Gastroesophageal sphincter (tissue), 4 donors: ENCODE measurements at regions not wholly inside any gene's neighbourhood (a gene's known extent, or its start where the extent isn't known, plus 50 kb on each side); places are given as distances from the start of the nearest gene placed in this dataset.

Source experiments
- ATAC-seq: fragments of 150-250 bp; one replicate; pipeline ENCODE4 v1.9.1; 2016; ENCODE audit warnings: mild to moderate bottlenecking, moderate library complexity
- H3K27ac ChIP-seq, 4 donors: fragments of 200-600 bp; sonication (generic) in 3 of 4; 1 replicate in 3 of 4; 2 replicates in 1 of 4; pipeline ENCODE4 v1.5.1; 2016 to 2019
- H3K27me3 ChIP-seq: fragments of 200-600 bp; sonication (generic); one replicate; pipeline ENCODE4 v1.5.1; 2019
- H3K36me3 ChIP-seq, 2 donors: fragments of 200-600 bp; sonication (generic); one replicate each; pipeline ENCODE4 v1.5.1; 2019; ENCODE audit warnings: control low read depth in 1 of 2
- H3K4me1 ChIP-seq, 3 donors: fragments of 200-600 bp; sonication (generic); 1 replicate in 2 of 3; 2 replicates in 1 of 3; pipeline ENCODE4 v1.5.1; 2016 to 2019; ENCODE audit warnings: control low read depth in 2 of 3
- H3K4me3 ChIP-seq, 2 donors: fragments of 200-600 bp; sonication (generic); one replicate each; pipeline ENCODE4 v1.5.1; 2019; ENCODE audit warnings: mild to moderate bottlenecking in 1 of 2, moderate library complexity in 1 of 2
- H3K9me3 ChIP-seq, 3 donors: fragments of 200-600 bp; sonication (generic); one replicate each; pipeline ENCODE4 v1.5.1; 2017 to 2019; ENCODE audit warnings: control low read depth in 2 of 3
- CTCF ChIP-seq, 4 experiments: fragments of 200-600 bp in 2 of 4; fragments of 450-650 bp in 2 of 4; sonication (generic) in 1 of 4; IDR thresholded peaks; one replicate each; pipeline ENCODE4 v1.5.1; 2017 to 2019; ENCODE audit warnings: antibody characterized with exemption in 4 of 4, mild to moderate bottlenecking in 2 of 4, moderate library complexity in 2 of 4
- EP300 ChIP-seq: sonication (generic); formaldehyde crosslinking; IDR thresholded peaks from one replicate; pipeline ENCODE4 v1.6.1; 2017; ENCODE audit warnings: antibody characterized with exemption, mild to moderate bottlenecking
- POLR2A ChIP-seq, 2 donors: fragments of 450-650 bp; IDR thresholded peaks; one replicate each; pipeline ENCODE4 v1.6.1; 2017; ENCODE audit warnings: antibody characterized with exemption in 2 of 2, mild to moderate bottlenecking in 2 of 2, moderate library complexity in 1 of 2
- POLR2AphosphoS5 ChIP-seq: sonication (generic); formaldehyde crosslinking; IDR thresholded peaks from one replicate; pipeline ENCODE4 v1.6.1; 2017; ENCODE audit warnings: antibody characterized with exemption
- WGBS, 2 donors: methylation state at CpG; one replicate each; pipeline ENCODE4 v1.1.5; 2018; ENCODE audit warnings: low coverage in 1 of 2; 5-methylcytosine and 5-hydroxymethylcytosine counted together

GRCh38 chr18:78816916-78817315 is 162.7 kb upstream of the SALL3 start:
- no peaks in the 10 kb centered on the region for H3K36me3 ChIP-seq
- TF ChIP-seq POLR2AphosphoS5 (no peak), POLR2A (IDR thresholded peaks at IDR 0.05) (no peak), CTCF (IDR thresholded peaks at IDR 0.05) (no peak), EP300 (no peak)
- no peak for ATAC-seq

DNA sequence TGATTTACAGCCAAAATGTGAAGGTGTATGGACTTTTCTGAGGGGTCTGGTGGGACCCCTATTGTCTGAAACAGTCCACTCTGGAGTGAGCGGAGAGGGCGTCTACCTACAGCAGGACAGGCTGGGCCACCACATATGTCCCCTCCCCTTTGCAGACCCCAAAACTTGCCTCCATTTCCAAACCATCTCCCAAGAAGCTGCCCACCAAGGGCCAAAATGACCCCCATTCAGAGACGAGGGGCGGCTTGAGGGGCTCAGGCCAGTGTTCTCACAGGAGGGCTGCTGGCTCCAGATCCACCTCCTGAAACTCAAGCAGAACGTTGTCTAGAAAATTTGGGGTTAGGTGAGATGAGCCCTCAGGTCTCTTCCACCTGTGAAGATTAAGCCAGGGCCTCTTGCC is 161.1 kb upstream of the SALL3 start:
- peaks cover 93% of the 10 kb centered on the region for H3K27me3 ChIP-seq
- no peak overlapping the region for H3K27ac ChIP-seq
- H3K9me3 ChIP-seq, result no peaks in the 10 kb centered on the region
- no peak for ATAC-seq
- H3K4me1 ChIP-seq, result no peaks in the 10 kb centered on the region
- TF ChIP-seq EP300 (no peak), CTCF (IDR thresholded peaks at IDR 0.05) (no peak), POLR2AphosphoS5 (no peak), POLR2A (IDR thresholded peaks at IDR 0.05) (no peak)
- no CpG with 5 or more reads among the region's 5 CpGs for WGBS, 2 donors
- H3K4me3 ChIP-seq, result no peak overlapping the region
- no peaks in the 10 kb centered on the region for H3K36me3 ChIP-seq

More at GRCh38 chr18:78816916-78817315, 162.7 kb upstream of the SALL3 start:
- Histone ChIP-seq H3K9me3 (no peaks in the 10 kb centered on the region), H3K27ac (no peak overlapping the region), H3K27me3 (peaks cover 93% of the 10 kb centered on the region), H3K4me1 (no peaks in the 10 kb centered on the region), H3K4me3 (no peak overlapping the region)
- 62 to 90% methylated on average over 2 to 6 of the region's 21 CpGs for WGBS, 2 donors

GRCh38 chr18:78818961-78819360 is 160.7 kb upstream of the SALL3 start:
- no peak for ATAC-seq
- no peaks in the 10 kb centered on the region for H3K4me1 ChIP-seq
- H3K27ac ChIP-seq, result no peak overlapping the region
- TF ChIP-seq POLR2AphosphoS5, result no peak
- no peak for TF ChIP-seq POLR2A (IDR thresholded peaks at IDR 0.05)
- no peak for TF ChIP-seq CTCF (IDR thresholded peaks at IDR 0.05)
- no peak for TF ChIP-seq EP300
- H3K27me3 ChIP-seq, result peaks cover 92% of the 10 kb centered on the region
- H3K36me3 ChIP-seq, result no peaks in the 10 kb centered on the region
- no CpG with 5 or more reads among the region's 2 CpGs for WGBS, 2 donors
- H3K9me3 ChIP-seq, result no peaks in the 10 kb centered on the region
- no peak overlapping the region for H3K4me3 ChIP-seq

- WGBS, 2 donors, result 64 to 67% methylated on average over 10 to 14 of the region's 14 CpGs
- TF ChIP-seq CTCF (IDR thresholded peaks at IDR 0.05), result no peak
- no peak for TF ChIP-seq POLR2A (IDR thresholded peaks at IDR 0.05)
- TF ChIP-seq POLR2AphosphoS5, result no peak
- no peak for TF ChIP-seq EP300
- peaks cover 93% of the 10 kb centered on the region for H3K27me3 ChIP-seq
Observed at GRCh38 chr18:78820161-78820834, 159.3 kb upstream of the SALL3 start.

GRCh38 chr18:78821396-78821795 is 158.2 kb upstream of the SALL3 start:
- H3K4me3 ChIP-seq, result no peak overlapping the region
- ATAC-seq, result no peak
- no peaks in the 10 kb centered on the region for H3K4me1 ChIP-seq
- TF ChIP-seq POLR2AphosphoS5 (no peak), EP300 (no peak), POLR2A (IDR thresholded peaks at IDR 0.05) (no peak), CTCF (IDR thresholded peaks at IDR 0.05) (no peak)
- H3K36me3 ChIP-seq, result no peaks in the 10 kb centered on the region
- H3K27me3 ChIP-seq, result peaks cover 85% of the 10 kb centered on the region
- H3K9me3 ChIP-seq, result no peaks in the 10 kb centered on the region
- WGBS, 2 donors, result 38 to 60% methylated on average over 1 to 4 of the region's 9 CpGs
- no peak overlapping the region for H3K27ac ChIP-seq

More at GRCh38 chr18:78820161-78820834, 159.3 kb upstream of the SALL3 start:
- ATAC-seq, result no peak
- no peak overlapping the region for H3K4me3 ChIP-seq
- no peaks in the 10 kb centered on the region for H3K9me3 ChIP-seq
- no peaks in the 10 kb centered on the region for H3K4me1 ChIP-seq
- H3K36me3 ChIP-seq, result no peaks in the 10 kb centered on the region
- H3K27ac ChIP-seq, result no peak overlapping the region
